Neural progenitor cell (in vitro differentiated cells): ENCODE measurements at regions not wholly inside any gene's neighbourhood (a gene's known extent, or its start where the extent isn't known, plus 50 kb on each side); places are given as distances from the start of the nearest gene placed in this dataset.

Experiments
- DNase-seq: peaks from one replicate; pipeline ENCODE4 v3.0.0-alpha.2; 2016; ENCODE audit warnings: low spot score
- H2AFZ ChIP-seq: fragments of 200-600 bp; sonication (generic); replicated peaks from 2 replicates; pipeline ENCODE4 v1.6.1; 2016; ENCODE audit warnings: antibody characterized with exemption
- H3F3A ChIP-seq: fragments of 200-600 bp; sonication (generic); 2 replicates; pipeline ENCODE4 v1.6.1; 2016; ENCODE audit warnings: antibody characterized with exemption, low read depth
- H3K27ac ChIP-seq: fragments of 200-600 bp; sonication (generic); 2 replicates; pipeline ENCODE4 v1.5.1; 2016; ENCODE audit warnings: mild to moderate bottlenecking
- H3K27me3 ChIP-seq: fragments of 200-600 bp; sonication (generic); 2 replicates; pipeline ENCODE4 v1.6.1; 2016; ENCODE audit warnings: mild to moderate bottlenecking, moderate library complexity
- H3K36me3 ChIP-seq: fragments of 200-600 bp; sonication (generic); 2 replicates; pipeline ENCODE4 v1.5.1; 2016
- H3K4me1 ChIP-seq: fragments of 200-600 bp; sonication (generic); 2 replicates; pipeline ENCODE4 v1.6.1; 2016; ENCODE audit warnings: mixed run types
- H3K4me2 ChIP-seq: fragments of 200-600 bp; sonication (generic); 2 replicates; pipeline ENCODE4 v1.6.1; 2016
- H3K4me3 ChIP-seq: fragments of 200-600 bp; sonication (generic); 2 replicates; pipeline ENCODE4 v1.5.1; 2016
- H3K79me2 ChIP-seq: fragments of 200-600 bp; sonication (generic); 2 replicates; pipeline ENCODE4 v1.6.1; 2016; ENCODE audit warnings: low read depth
- H3K9ac ChIP-seq: fragments of 200-600 bp; sonication (generic); 2 replicates; pipeline ENCODE4 v1.6.1; 2016
- H3K9me3 ChIP-seq: fragments of 200-600 bp; sonication (generic); 2 replicates; pipeline ENCODE4 v1.5.1; 2016; ENCODE audit warnings: low read depth
- H4K20me1 ChIP-seq: fragments of 200-600 bp; sonication (generic); 2 replicates; pipeline ENCODE4 v1.6.1; 2016; ENCODE audit warnings: low read depth
- H3K27ac Mint-ChIP-seq: 3 replicates; pipeline ENCODE4 v1.8.0; 2021; ENCODE audit warnings: mixed read lengths
- H3K27me3 Mint-ChIP-seq: 2 replicates; pipeline ENCODE4 v1.8.0; 2022; ENCODE audit warnings: low read depth, mild to moderate bottlenecking, inconsistent platforms, moderate library complexity, mixed read lengths; ENCODE audit not compliant: insufficient read depth
- H3K36me3 Mint-ChIP-seq: 3 replicates; pipeline ENCODE4 v1.8.0; 2021; ENCODE audit warnings: mixed read lengths
- H3K4me1 Mint-ChIP-seq: 3 replicates; pipeline ENCODE4 v1.8.0; 2021; ENCODE audit warnings: mixed read lengths
- H3K4me3 Mint-ChIP-seq: 3 replicates; pipeline ENCODE4 v1.8.0; 2021; ENCODE audit warnings: mild to moderate bottlenecking, moderate library complexity, mixed read lengths
- H3K9me3 Mint-ChIP-seq: 3 replicates; pipeline ENCODE4 v1.8.0; 2020; ENCODE audit warnings: mixed read lengths
- EZH2 ChIP-seq: fragments of 200-600 bp; sonication (generic); IDR thresholded peaks from 2 replicates; pipeline ENCODE4 v1.6.1; 2017; ENCODE audit warnings: antibody characterized with exemption, mild to moderate bottlenecking, moderate library complexity
- EZH2phosphoT487 ChIP-seq: fragments of 200-600 bp; sonication (generic); IDR thresholded peaks from 2 replicates; pipeline ENCODE4 v1.6.1; 2017; ENCODE audit warnings: antibody characterized with exemption
- TF ChIP-seq, protein P1 (sequence below): fragments of 200-600 bp; sonication (generic); IDR thresholded peaks from 2 replicates; pipeline ENCODE4 v1.5.1; 2017; ENCODE audit warnings: antibody characterized with exemption, mild to moderate bottlenecking

- H3K4me1 ChIP-seq: peaks cover 7% of the 10 kb centered on the region
- Mint-ChIP-seq H3K9me3 (peaks cover 13% of the 10 kb centered on the region), H3K4me3 (no peak overlapping the region), H3K4me1 (peaks cover 11% of the 10 kb centered on the region), H3K36me3 (no peaks in the 10 kb centered on the region), H3K27me3 (peaks cover 8% of the 10 kb centered on the region), H3K27ac (no peak overlapping the region)
- no peak overlapping the region for H3K4me2 ChIP-seq
- no peak overlapping the region for H3K9ac ChIP-seq
- no peaks in the 10 kb centered on the region for H3K27me3 ChIP-seq
- H3K79me2 ChIP-seq: no peaks in the 10 kb centered on the region
- no peak for TF ChIP-seq EZH2phosphoT487
- no peak for TF ChIP-seq EZH2
- TF ChIP-seq, protein P1, sequence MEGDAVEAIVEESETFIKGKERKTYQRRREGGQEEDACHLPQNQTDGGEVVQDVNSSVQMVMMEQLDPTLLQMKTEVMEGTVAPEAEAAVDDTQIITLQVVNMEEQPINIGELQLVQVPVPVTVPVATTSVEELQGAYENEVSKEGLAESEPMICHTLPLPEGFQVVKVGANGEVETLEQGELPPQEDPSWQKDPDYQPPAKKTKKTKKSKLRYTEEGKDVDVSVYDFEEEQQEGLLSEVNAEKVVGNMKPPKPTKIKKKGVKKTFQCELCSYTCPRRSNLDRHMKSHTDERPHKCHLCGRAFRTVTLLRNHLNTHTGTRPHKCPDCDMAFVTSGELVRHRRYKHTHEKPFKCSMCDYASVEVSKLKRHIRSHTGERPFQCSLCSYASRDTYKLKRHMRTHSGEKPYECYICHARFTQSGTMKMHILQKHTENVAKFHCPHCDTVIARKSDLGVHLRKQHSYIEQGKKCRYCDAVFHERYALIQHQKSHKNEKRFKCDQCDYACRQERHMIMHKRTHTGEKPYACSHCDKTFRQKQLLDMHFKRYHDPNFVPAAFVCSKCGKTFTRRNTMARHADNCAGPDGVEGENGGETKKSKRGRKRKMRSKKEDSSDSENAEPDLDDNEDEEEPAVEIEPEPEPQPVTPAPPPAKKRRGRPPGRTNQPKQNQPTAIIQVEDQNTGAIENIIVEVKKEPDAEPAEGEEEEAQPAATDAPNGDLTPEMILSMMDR: no peak
- no peaks in the 10 kb centered on the region for H3K36me3 ChIP-seq
- no peak overlapping the region for H2AFZ ChIP-seq
- H3K4me3 ChIP-seq: no peak overlapping the region
- DNase-seq: no peak
- H3K27ac ChIP-seq: no peak overlapping the region
- no peaks in the 10 kb centered on the region for H3K9me3 ChIP-seq
- no peaks in the 10 kb centered on the region for H4K20me1 ChIP-seq
- no peaks in the 10 kb centered on the region for H3F3A ChIP-seq
Measured at GRCh38 chr2:879540-879939, 71.1 kb upstream of the SNTG2 start.

- Histone ChIP-seq H3K27me3 (no peaks in the 10 kb centered on the region), H2AFZ (no peak overlapping the region), H3K9me3 (no peaks in the 10 kb centered on the region), H3K27ac (no peak overlapping the region), H3F3A (no peaks in the 10 kb centered on the region), H3K4me2 (no peak overlapping the region), H3K9ac (no peak overlapping the region), H3K36me3 (no peaks in the 10 kb centered on the region), H3K79me2 (no peaks in the 10 kb centered on the region), H3K4me3 (no peak overlapping the region), H3K4me1 (no peaks in the 10 kb centered on the region), H4K20me1 (no peaks in the 10 kb centered on the region)
- no peak overlapping the region for H3K4me3 Mint-ChIP-seq
- H3K27me3 Mint-ChIP-seq: peaks cover 8% of the 10 kb centered on the region
- H3K4me1 Mint-ChIP-seq: peaks cover 9% of the 10 kb centered on the region
- no peaks in the 10 kb centered on the region for H3K36me3 Mint-ChIP-seq
- TF ChIP-seq EZH2phosphoT487 (no peak), EZH2 (no peak)
- TF ChIP-seq, protein P1: no peak
- no peak for DNase-seq
- peaks cover 13% of the 10 kb centered on the region for H3K9me3 Mint-ChIP-seq
- no peak overlapping the region for H3K27ac Mint-ChIP-seq
Measured at GRCh38 chr2:878245-878930, 72.3 kb upstream of the SNTG2 start.

- Mint-ChIP-seq H3K4me1 (peaks cover 9% of the 10 kb centered on the region), H3K36me3 (no peaks in the 10 kb centered on the region), H3K27ac (no peak overlapping the region), H3K9me3 (peaks cover 13% of the 10 kb centered on the region), H3K4me3 (no peak overlapping the region), H3K27me3 (peaks cover 8% of the 10 kb centered on the region)
- Histone ChIP-seq H3K4me2 (no peak overlapping the region), H3K36me3 (no peaks in the 10 kb centered on the region), H3K27ac (no peak overlapping the region), H3K4me1 (no peaks in the 10 kb centered on the region), H3K9me3 (no peaks in the 10 kb centered on the region), H3K27me3 (no peaks in the 10 kb centered on the region), H3K4me3 (no peak overlapping the region), H3K9ac (no peak overlapping the region), H2AFZ (no peak overlapping the region), H3F3A (no peaks in the 10 kb centered on the region), H4K20me1 (no peaks in the 10 kb centered on the region), H3K79me2 (no peaks in the 10 kb centered on the region)
- TF ChIP-seq, protein P1: no peak
- TF ChIP-seq EZH2 (no peak), EZH2phosphoT487 (no peak)
- no peak for DNase-seq
Measured at GRCh38 chr2:877747-878146, 72.9 kb upstream of the SNTG2 start.
